Astrocyte of the cerebellum (primary cell): ENCODE measurements at regions not wholly inside any gene's neighbourhood (a gene's known extent, or its start where the extent isn't known, plus 50 kb on each side); places are given as distances from the start of the nearest gene placed in this dataset.

Source experiments
- DNase-seq: peaks from one replicate; pipeline ENCODE4 v3.0.0-alpha.2; 2011; ENCODE audit warnings: low read depth
- H3K4me3 ChIP-seq: 2 replicates; pipeline ENCODE4 v1.5.1; 2011; ENCODE audit warnings: mild to moderate bottlenecking, low read depth, low read length, moderate library complexity
- CTCF ChIP-seq: IDR thresholded peaks from 2 replicates; pipeline ENCODE4 v1.5.1; 2012; ENCODE audit warnings: low read length, low read depth, moderate library complexity, mild to moderate bottlenecking; ENCODE audit errors: missing control alignments
- in situ Hi-C: cut with HindIII; loops from 2 replicates; pipeline ENCODE4 v1.10.0; 2017; ENCODE audit warnings: low sequenced_read_pairs

- TF ChIP-seq CTCF = no peak
- in situ Hi-C loops = no loop called here
- DNase-seq = no peak
- H3K4me3 ChIP-seq = no peak overlapping the region
Observed at GRCh38 chr3:105223815-105224214, 142.9 kb upstream of the ALCAM start.

GRCh38 chr3:105228696-105229095, 138.0 kb upstream of the ALCAM start:
- no peak for TF ChIP-seq CTCF
- no peak overlapping the region for H3K4me3 ChIP-seq
- in situ Hi-C loops = no loop called here
- DNase-seq = no peak

GRCh38 chr3:105232553-105232952, 134.2 kb upstream of the ALCAM start:
- no peak overlapping the region for H3K4me3 ChIP-seq
- in situ Hi-C loops = no loop called here
- DNase-seq = no peak
- TF ChIP-seq CTCF = no peak

GRCh38 chr3:105233010-105233409, 133.7 kb upstream of the ALCAM start:
- no peak for DNase-seq

GRCh38 chr3:105235221-105235620, 131.5 kb upstream of the ALCAM start:
- no peak for TF ChIP-seq CTCF
- in situ Hi-C loops = no loop called here
- no peak overlapping the region for H3K4me3 ChIP-seq
- DNase-seq = no peak

More at GRCh38 chr3:105233010-105233409, 133.7 kb upstream of the ALCAM start:
- no peak for TF ChIP-seq CTCF
- in situ Hi-C loops = no loop called here
- no peak overlapping the region for H3K4me3 ChIP-seq

GRCh38 chr3:105235785-105236184, 130.9 kb upstream of the ALCAM start:
- DNase-seq = no peak
- TF ChIP-seq CTCF = no peak
- in situ Hi-C loops = no loop called here
- H3K4me3 ChIP-seq = no peak overlapping the region

GRCh38 chr3:105238367-105238766, 128.3 kb upstream of the ALCAM start:
- H3K4me3 ChIP-seq = no peak overlapping the region
- no peak for DNase-seq
- in situ Hi-C loops = no loop called here
- no peak for TF ChIP-seq CTCF
